MCF 10A (cell line): ENCODE measurements at regions not wholly inside any gene's neighbourhood (a gene's known extent, or its start where the extent isn't known, plus 50 kb on each side); places are given as distances from the start of the nearest gene placed in this dataset.

Experiments used
- BruUV-seq: library from RNA; stranded (reverse); fragments of 400-500 nt; replicated peaks from 2 replicates; lab custom pipeline; 2021; lab: Mats Ljungman, UMichigan
- CTCF ChIA-PET: fragments of 300-600 bp; sonication (Branson Sonifier 250); formaldehyde crosslinking; extraction: SDS; loops from one replicate; lab custom pipeline; 2021; ENCODE audit warnings: antibody characterized with exemption, inconsistent platforms; lab: Yijun Ruan, JAX
- POLR2A ChIA-PET: fragments of 300-600, 350-650 bp; sonication (Branson Sonifier 250); formaldehyde crosslinking; extraction: SDS; loops from one replicate; lab custom pipeline; 2020; ENCODE audit warnings: antibody characterized with exemption, inconsistent platforms; lab: Yijun Ruan, JAX
- DNase-seq: peaks from one replicate; pipeline ENCODE4 v3.0.0-alpha.2; 2018; ENCODE audit not compliant: unreplicated experiment
- H3K27ac Mint-ChIP-seq: one replicate; pipeline ENCODE4 v1.8.0; 2022; ENCODE audit warnings: mild to moderate bottlenecking, low read depth, mixed read lengths; ENCODE audit not compliant: unreplicated experiment
- H3K27me3 Mint-ChIP-seq: one replicate; pipeline ENCODE4 v1.8.0; 2022; ENCODE audit warnings: mixed read lengths; ENCODE audit not compliant: insufficient read depth, unreplicated experiment
- H3K36me3 Mint-ChIP-seq: one replicate; pipeline ENCODE4 v1.8.0; 2022; ENCODE audit warnings: mild to moderate bottlenecking, moderate library complexity, mixed read lengths; ENCODE audit not compliant: insufficient read depth, unreplicated experiment
- H3K4me1 Mint-ChIP-seq: one replicate; pipeline ENCODE4 v1.8.0; 2022; ENCODE audit warnings: mixed read lengths; ENCODE audit not compliant: insufficient read depth, unreplicated experiment
- H3K4me3 Mint-ChIP-seq: one replicate; pipeline ENCODE4 v1.8.0; 2022; ENCODE audit warnings: mild to moderate bottlenecking, moderate library complexity, mixed read lengths; ENCODE audit not compliant: unreplicated experiment
- H3K9me3 Mint-ChIP-seq: one replicate; pipeline ENCODE4 v1.8.0; 2022; ENCODE audit warnings: mixed read lengths; ENCODE audit not compliant: unreplicated experiment
- CTCF ChIP-seq: fragments of 200-600 bp; IDR thresholded peaks from one replicate; pipeline ENCODE4 v1.8.0; 2022; ENCODE audit warnings: antibody characterized with exemption, mild to moderate bottlenecking; ENCODE audit not compliant: unreplicated experiment
- intact Hi-C: fragments of 100-400 bp; cut with micrococcal nuclease; formaldehyde crosslinking; loops from 2 replicates; pipeline ENCODE4 v1.14.1; 2022

- intact Hi-C loops: no loop called here
- ChIA-PET CTCF (interaction anchor here (1.6 kb wide), 1 partner anchor 13 kb away, joined by 5 read pairs; no protein-coding TSS in a partner anchor), POLR2A (interaction anchor here (0.6 kb wide), 1 partner anchor 10 kb away, joined by 3 read pairs; no protein-coding TSS in a partner anchor)
- Mint-ChIP-seq H3K36me3 (no peaks in the 10 kb centered on the region), H3K4me3 (no peak overlapping the region), H3K27me3 (no peaks in the 10 kb centered on the region), H3K27ac (no peak overlapping the region), H3K4me1 (no peaks in the 10 kb centered on the region), H3K9me3 (peaks cover 7% of the 10 kb centered on the region)
- no peak for TF ChIP-seq CTCF
- no peak for DNase-seq
- no TSS peak for BruUV-seq
Measured at GRCh38 chr4:132540268-132540667, 608.8 kb upstream of the PCDH10 start.

- Mint-ChIP-seq H3K9me3 (peaks cover 7% of the 10 kb centered on the region), H3K4me1 (no peaks in the 10 kb centered on the region), H3K27me3 (no peaks in the 10 kb centered on the region), H3K4me3 (no peak overlapping the region), H3K27ac (no peak overlapping the region), H3K36me3 (no peaks in the 10 kb centered on the region)
- POLR2A ChIA-PET: no interaction called here
- BruUV-seq: no TSS peak
- CTCF ChIA-PET: interaction anchor here (0.6 to 1.6 kb wide), 3 partner anchors 14 to 375 kb away, joined by 3 to 5 read pairs (median 3); no protein-coding TSS in a partner anchor
- no peak for TF ChIP-seq CTCF
- intact Hi-C loops: no loop called here
- DNase-seq: peak; percentile 17
Measured at GRCh38 chr4:132540797-132541196, 608.3 kb upstream of the PCDH10 start.

GRCh38 chr4:132542228-132542627, 606.9 kb upstream of the PCDH10 start:
- Mint-ChIP-seq H3K4me3 (no peak overlapping the region), H3K9me3 (no peaks in the 10 kb centered on the region), H3K27ac (no peak overlapping the region), H3K4me1 (no peaks in the 10 kb centered on the region), H3K27me3 (no peaks in the 10 kb centered on the region), H3K36me3 (no peaks in the 10 kb centered on the region)
- no peak for DNase-seq
- BruUV-seq: no TSS peak
- CTCF ChIA-PET: no interaction called here
- TF ChIP-seq CTCF: no peak
- intact Hi-C loops: no loop called here
- POLR2A ChIA-PET: no interaction called here

GRCh38 chr4:132548463-132548862, 600.6 kb upstream of the PCDH10 start:
- DNase-seq: no peak
- intact Hi-C loops: no loop called here
- ChIA-PET CTCF (no interaction called here), POLR2A (no interaction called here)
- H3K4me3 Mint-ChIP-seq: no peak overlapping the region
- H3K4me1 Mint-ChIP-seq: no peaks in the 10 kb centered on the region
- no peaks in the 10 kb centered on the region for H3K27me3 Mint-ChIP-seq
- no peaks in the 10 kb centered on the region for H3K9me3 Mint-ChIP-seq
- no peak for TF ChIP-seq CTCF
- no peaks in the 10 kb centered on the region for H3K36me3 Mint-ChIP-seq
- no peak overlapping the region for H3K27ac Mint-ChIP-seq
- no TSS peak for BruUV-seq
